ENCODE measurements at regions not wholly inside any gene's neighbourhood (a gene's known extent, or its start where the extent isn't known, plus 50 kb on each side); places are given as distances from the start of the nearest gene placed in this dataset.

DNA sequence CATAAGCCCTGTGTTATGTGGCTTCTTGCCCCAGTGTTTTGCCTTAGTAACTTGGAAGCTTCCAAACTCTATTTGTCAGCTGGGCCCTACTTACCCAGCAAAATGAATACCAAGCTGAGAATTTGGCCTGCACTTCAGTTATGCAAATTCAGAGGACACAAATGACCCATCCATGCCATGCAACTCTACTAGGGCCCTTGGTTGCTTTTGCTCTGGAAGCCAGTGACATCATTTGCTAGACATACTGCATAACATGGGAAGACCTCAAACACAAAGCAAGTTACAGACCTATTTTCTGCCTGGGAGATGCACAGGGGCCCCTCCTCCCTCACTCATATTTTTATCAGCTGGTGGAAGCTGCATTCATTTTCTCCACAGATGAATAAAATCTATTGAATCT, 90.2 kb upstream of the PPM1H start:
- no peaks in the 10 kb centered on the region for H3K9me3 ChIP-seq (replicated peaks; ENCODE audit: control insufficient read depth, insufficient read depth, low read depth, low read length)
- no peak overlapping the region for H3K4me2 ChIP-seq (ENCODE audit: insufficient read depth, low read length)
- no TSS peak for BruUV-seq (replicated peaks)
- H3K27me3 ChIP-seq (ENCODE audit: control insufficient read depth in 2 of 2, insufficient read depth in 2 of 2, low read length in 2 of 2): no peaks in the 10 kb centered on the region
- no peaks in the 10 kb centered on the region for H3K79me2 ChIP-seq (ENCODE audit: control insufficient read depth, insufficient read depth, low read length)
- CTCF ChIA-PET (ENCODE audit: low intra/inter-chr PET ratio): no interaction called here
- H3K36me3 ChIP-seq (ENCODE audit: control insufficient read depth, insufficient read depth, low read length): no peaks in the 10 kb centered on the region
- intact Hi-C loops (cut with micrococcal nuclease) (loop anchor here (10.0 kb wide), 1 partner anchor 1590 kb away; the partner anchor contains the start of gene RASSF3), in situ Hi-C loops (cut with MboI) (no loop called here)
- no peaks in the 10 kb centered on the region for H3K4me1 ChIP-seq (replicated peaks in 1 of 2; ENCODE audit: control insufficient read depth in 2 of 2, insufficient read depth in 2 of 2, low read length in 2 of 2)
- H3K4me3 ChIP-seq: no peak overlapping the region
- no peak overlapping the region for H3K27ac ChIP-seq (ENCODE audit: extremely low read depth, low read depth, low read length)
- POLR2A ChIA-PET: interaction anchor here (0.8 kb wide), 1 partner anchor 13 kb away, joined by 5 read pairs; no protein-coding TSS in a partner anchor
- H2AFZ ChIP-seq (ENCODE audit: low read depth, low read length): no peak overlapping the region
- ATAC-seq (no peak), DNase-seq (ENCODE audit: extremely low read depth in 1 of 4, low spot score in 3 of 4) (no peak), FAIRE-seq (no peak)
- H3K9me1 ChIP-seq (ENCODE audit: control insufficient read depth, insufficient read depth, low read length): no peaks in the 10 kb centered on the region
- no peak overlapping the region for H3K9ac ChIP-seq (ENCODE audit: insufficient read depth in 1 of 2, low read depth in 2 of 2, low read length in 2 of 2)
- H4K20me1 ChIP-seq (replicated peaks; ENCODE audit: control insufficient read depth, insufficient read depth, low read length): no peaks in the 10 kb centered on the region
- TF ChIP-seq, protein P1, sequence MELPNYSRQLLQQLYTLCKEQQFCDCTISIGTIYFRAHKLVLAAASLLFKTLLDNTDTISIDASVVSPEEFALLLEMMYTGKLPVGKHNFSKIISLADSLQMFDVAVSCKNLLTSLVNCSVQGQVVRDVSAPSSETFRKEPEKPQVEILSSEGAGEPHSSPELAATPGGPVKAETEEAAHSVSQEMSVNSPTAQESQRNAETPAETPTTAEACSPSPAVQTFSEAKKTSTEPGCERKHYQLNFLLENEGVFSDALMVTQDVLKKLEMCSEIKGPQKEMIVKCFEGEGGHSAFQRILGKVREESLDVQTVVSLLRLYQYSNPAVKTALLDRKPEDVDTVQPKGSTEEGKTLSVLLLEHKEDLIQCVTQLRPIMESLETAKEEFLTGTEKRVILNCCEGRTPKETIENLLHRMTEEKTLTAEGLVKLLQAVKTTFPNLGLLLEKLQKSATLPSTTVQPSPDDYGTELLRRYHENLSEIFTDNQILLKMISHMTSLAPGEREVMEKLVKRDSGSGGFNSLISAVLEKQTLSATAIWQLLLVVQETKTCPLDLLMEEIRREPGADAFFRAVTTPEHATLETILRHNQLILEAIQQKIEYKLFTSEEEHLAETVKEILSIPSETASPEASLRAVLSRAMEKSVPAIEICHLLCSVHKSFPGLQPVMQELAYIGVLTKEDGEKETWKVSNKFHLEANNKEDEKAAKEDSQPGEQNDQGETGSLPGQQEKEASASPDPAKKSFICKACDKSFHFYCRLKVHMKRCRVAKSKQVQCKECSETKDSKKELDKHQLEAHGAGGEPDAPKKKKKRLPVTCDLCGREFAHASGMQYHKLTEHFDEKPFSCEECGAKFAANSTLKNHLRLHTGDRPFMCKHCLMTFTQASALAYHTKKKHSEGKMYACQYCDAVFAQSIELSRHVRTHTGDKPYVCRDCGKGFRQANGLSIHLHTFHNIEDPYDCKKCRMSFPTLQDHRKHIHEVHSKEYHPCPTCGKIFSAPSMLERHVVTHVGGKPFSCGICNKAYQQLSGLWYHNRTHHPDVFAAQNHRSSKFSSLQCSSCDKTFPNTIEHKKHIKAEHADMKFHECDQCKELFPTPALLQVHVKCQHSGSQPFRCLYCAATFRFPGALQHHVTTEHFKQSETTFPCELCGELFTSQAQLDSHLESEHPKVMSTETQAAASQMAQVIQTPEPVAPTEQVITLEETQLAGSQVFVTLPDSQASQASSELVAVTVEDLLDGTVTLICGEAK (IDR thresholded peaks at IDR 0.05): no peak
- TF ChIP-seq, protein P1 (CRISPR knock-in tag; IDR thresholded peaks at IDR 0.05): no peak
- TF ChIP-seq BRD9 (IDR thresholded peaks at IDR 0.05; ENCODE audit: low read depth, partially characterized antibody) (no peak), BDP1 (IDR thresholded peaks at IDR 0.05; ENCODE audit: insufficient read depth, insufficient read length) (no peak), TCF3 (CRISPR knock-in tag; IDR thresholded peaks at IDR 0.05) (no peak), RNF2 (IDR thresholded peaks at IDR 0.05) (no peak), SRSF1 (IDR thresholded peaks at IDR 0.05; ENCODE audit: low read depth, low read length) (no peak), KLF6 (CRISPR knock-in tag; IDR thresholded peaks at IDR 0.05; ENCODE audit: borderline replicate concordance) (no peak), MED1 (CRISPR knock-in tag; IDR thresholded peaks at IDR 0.05; ENCODE audit: borderline replicate concordance) (no peak)
- TF ChIP-seq, protein P2, sequence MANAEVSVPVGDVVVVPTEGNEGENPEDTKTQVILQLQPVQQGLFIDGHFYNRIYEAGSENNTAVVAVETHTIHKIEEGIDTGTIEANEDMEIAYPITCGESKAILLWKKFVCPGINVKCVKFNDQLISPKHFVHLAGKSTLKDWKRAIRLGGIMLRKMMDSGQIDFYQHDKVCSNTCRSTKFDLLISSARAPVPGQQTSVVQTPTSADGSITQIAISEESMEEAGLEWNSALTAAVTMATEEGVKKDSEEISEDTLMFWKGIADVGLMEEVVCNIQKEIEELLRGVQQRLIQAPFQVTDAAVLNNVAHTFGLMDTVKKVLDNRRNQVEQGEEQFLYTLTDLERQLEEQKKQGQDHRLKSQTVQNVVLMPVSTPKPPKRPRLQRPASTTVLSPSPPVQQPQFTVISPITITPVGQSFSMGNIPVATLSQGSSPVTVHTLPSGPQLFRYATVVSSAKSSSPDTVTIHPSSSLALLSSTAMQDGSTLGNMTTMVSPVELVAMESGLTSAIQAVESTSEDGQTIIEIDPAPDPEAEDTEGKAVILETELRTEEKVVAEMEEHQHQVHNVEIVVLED (CRISPR knock-in tag; IDR thresholded peaks at IDR 0.05): no peak
- TF ChIP-seq, protein P3, sequence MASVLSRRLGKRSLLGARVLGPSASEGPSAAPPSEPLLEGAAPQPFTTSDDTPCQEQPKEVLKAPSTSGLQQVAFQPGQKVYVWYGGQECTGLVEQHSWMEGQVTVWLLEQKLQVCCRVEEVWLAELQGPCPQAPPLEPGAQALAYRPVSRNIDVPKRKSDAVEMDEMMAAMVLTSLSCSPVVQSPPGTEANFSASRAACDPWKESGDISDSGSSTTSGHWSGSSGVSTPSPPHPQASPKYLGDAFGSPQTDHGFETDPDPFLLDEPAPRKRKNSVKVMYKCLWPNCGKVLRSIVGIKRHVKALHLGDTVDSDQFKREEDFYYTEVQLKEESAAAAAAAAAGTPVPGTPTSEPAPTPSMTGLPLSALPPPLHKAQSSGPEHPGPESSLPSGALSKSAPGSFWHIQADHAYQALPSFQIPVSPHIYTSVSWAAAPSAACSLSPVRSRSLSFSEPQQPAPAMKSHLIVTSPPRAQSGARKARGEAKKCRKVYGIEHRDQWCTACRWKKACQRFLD (CRISPR knock-in tag; IDR thresholded peaks at IDR 0.05): no peak

All from K562 (cell line).